GM23338 (cell line): ENCODE measurements at regions not wholly inside any gene's neighbourhood (a gene's known extent, or its start where the extent isn't known, plus 50 kb on each side); places are given as distances from the start of the nearest gene placed in this dataset.

Experiments
- ATAC-seq: fragments of 200-7000 bp; cut with Tn5 transposase; 3 replicates; pipeline ENCODE4 v1.9.1; 2020
- DNase-seq: peaks from one replicate; pipeline ENCODE4 v3.0.0-alpha.2; 2015; ENCODE audit warnings: low spot score
- H2AFZ ChIP-seq: fragments of 200-600 bp; sonication (generic); 2 replicates; pipeline ENCODE4 v1.8.0; 2016; ENCODE audit warnings: antibody characterized with exemption, mild to moderate bottlenecking, moderate library complexity
- H3F3A ChIP-seq: fragments of 200-600 bp; sonication (generic); replicated peaks from 2 replicates; pipeline ENCODE4 v1.8.0; 2017; ENCODE audit warnings: antibody characterized with exemption, mixed run types, low read depth
- H3K27ac ChIP-seq: fragments of 200-600 bp; sonication (generic); 2 replicates; pipeline ENCODE4 v1.6.1; 2016; ENCODE audit warnings: low read depth
- H3K27me3 ChIP-seq: fragments of 200-600 bp; sonication (generic); 2 replicates; pipeline ENCODE4 v1.8.0; 2016; ENCODE audit warnings: mild to moderate bottlenecking, mixed run types, moderate library complexity; ENCODE audit not compliant: insufficient read depth
- H3K36me3 ChIP-seq: fragments of 200-600 bp; sonication (generic); 2 replicates; pipeline ENCODE4 v1.8.0; 2016; ENCODE audit warnings: mild to moderate bottlenecking; ENCODE audit not compliant: insufficient read depth
- H3K4me1 ChIP-seq: fragments of 200-600 bp; sonication (generic); 2 replicates; pipeline ENCODE4 v1.8.0; 2016; ENCODE audit warnings: mild to moderate bottlenecking, moderate library complexity; ENCODE audit not compliant: insufficient read depth
- H3K4me2 ChIP-seq: fragments of 200-600 bp; sonication (generic); 2 replicates; pipeline ENCODE4 v1.7.1; 2017; ENCODE audit warnings: mixed run types
- H3K4me3 ChIP-seq: fragments of 200-600 bp; sonication (generic); 2 replicates; pipeline ENCODE4 v1.6.1; 2016; ENCODE audit warnings: mixed run types
- H3K79me2 ChIP-seq: fragments of 200-600 bp; sonication (generic); replicated peaks from 2 replicates; pipeline ENCODE4 v1.8.0; 2017; ENCODE audit warnings: mild to moderate bottlenecking; ENCODE audit not compliant: insufficient read depth
- H3K9me2 ChIP-seq: fragments of 200-600 bp; sonication (generic); 2 replicates; pipeline ENCODE4 v1.8.0; 2017; ENCODE audit not compliant: insufficient read depth
- H4K20me1 ChIP-seq: fragments of 200-600 bp; sonication (generic); replicated peaks from 2 replicates; pipeline ENCODE4 v1.8.0; 2017; ENCODE audit warnings: mild to moderate bottlenecking; ENCODE audit not compliant: insufficient read depth
- H3K27ac Mint-ChIP-seq: 2 replicates; pipeline ENCODE4 v1.8.0; 2020; ENCODE audit warnings: inconsistent platforms, mild to moderate bottlenecking, moderate library complexity, mixed read lengths
- H3K27me3 Mint-ChIP-seq: 3 replicates; pipeline ENCODE4 v1.8.0; 2022; ENCODE audit warnings: low read depth, mild to moderate bottlenecking, moderate library complexity, mixed read lengths, inconsistent platforms; ENCODE audit not compliant: insufficient read depth, poor library complexity
- H3K36me3 Mint-ChIP-seq: 3 replicates; pipeline ENCODE4 v1.8.0; 2021; ENCODE audit warnings: low read depth, mild to moderate bottlenecking, inconsistent platforms, moderate library complexity, mixed read lengths
- H3K4me1 Mint-ChIP-seq: 3 replicates; pipeline ENCODE4 v1.8.0; 2020; ENCODE audit warnings: mild to moderate bottlenecking, inconsistent platforms, mixed read lengths
- H3K4me3 Mint-ChIP-seq: 3 replicates; pipeline ENCODE4 v1.8.0; 2021; ENCODE audit warnings: moderate library complexity, mild to moderate bottlenecking, inconsistent platforms, mixed read lengths
- H3K9me3 Mint-ChIP-seq: 3 replicates; pipeline ENCODE4 v1.8.0; 2020; ENCODE audit warnings: moderate library complexity, mild to moderate bottlenecking, inconsistent platforms, mixed read lengths
- CTCF ChIP-seq, 2 experiments: fragments of 200-600 bp in 1 of 2; sonication (generic) in 1 of 2; conservative IDR thresholded peaks; 2 replicates each; pipeline versions ENCODE4 v1.5.1 to v1.6.1; 2016 to 2017; ENCODE audit warnings: antibody characterized with exemption in 2 of 2, low read depth in 2 of 2, mild to moderate bottlenecking in 2 of 2, moderate library complexity in 1 of 2
- EZH2phosphoT487 ChIP-seq: fragments of 200-600 bp; sonication (generic); IDR thresholded peaks from one replicate; pipeline ENCODE4 v1.8.1; 2018; ENCODE audit warnings: antibody characterized with exemption; ENCODE audit not compliant: unreplicated experiment
- JUNB ChIP-seq: IDR thresholded peaks from one replicate; pipeline ENCODE4 v1.6.1; 2016; ENCODE audit warnings: antibody characterized with exemption; ENCODE audit not compliant: unreplicated experiment
- NANOG ChIP-seq: IDR thresholded peaks from 2 replicates; pipeline ENCODE4 v1.6.1; 2016; ENCODE audit warnings: antibody characterized with exemption, borderline replicate concordance
- POLR2AphosphoS5 ChIP-seq: IDR thresholded peaks from 2 replicates; pipeline ENCODE4 v1.6.1; 2016; ENCODE audit warnings: antibody characterized with exemption, low read depth
- STAT1 ChIP-seq: IDR thresholded peaks from one replicate; pipeline ENCODE4 v1.6.1; 2016; ENCODE audit warnings: antibody characterized with exemption; ENCODE audit not compliant: unreplicated experiment
- ZNF114 ChIP-seq: fragments of 250-450 bp; sonication (Bioruptor Pico); IDR thresholded peaks from 2 replicates; pipeline ENCODE4 v1.5.0; 2020; ENCODE audit warnings: mild to moderate bottlenecking, moderate library complexity
- ZNF331 ChIP-seq: fragments of 250-450 bp; sonication (Bioruptor Pico); IDR thresholded peaks from 2 replicates; pipeline ENCODE4 v1.5.0; 2020; ENCODE audit warnings: low read depth, mild to moderate bottlenecking, moderate library complexity
- ZNF462 ChIP-seq: fragments of 250-450 bp; sonication (Bioruptor Pico); IDR thresholded peaks from 2 replicates; pipeline ENCODE4 v1.5.0; 2020; ENCODE audit warnings: mild to moderate bottlenecking, moderate library complexity

GRCh38 chr6:151186306-151186705, 53.5 kb upstream of the AKAP12 start:
- H2AFZ ChIP-seq, result no peak overlapping the region
- Mint-ChIP-seq H3K27me3 (peaks cover 3% of the 10 kb centered on the region), H3K4me3 (no peak overlapping the region), H3K9me3 (peaks cover 24% of the 10 kb centered on the region), H3K27ac (no peak overlapping the region), H3K4me1 (peaks cover 4% of the 10 kb centered on the region; the same call in 2 of the 3 replicates), H3K36me3 (peaks cover 13% of the 10 kb centered on the region; the same call in 2 of the 3 replicates)
- no peak overlapping the region for H3K4me2 ChIP-seq
- no peaks in the 10 kb centered on the region for H3K4me1 ChIP-seq
- no peak overlapping the region for H3K4me3 ChIP-seq
- no peaks in the 10 kb centered on the region for H3K36me3 ChIP-seq
- ATAC-seq (no peak), DNase-seq (no peak)
- peaks cover 6% of the 10 kb centered on the region; the same call in 1 of the 2 replicates for H3K9me2 ChIP-seq
- TF ChIP-seq JUNB (no peak), STAT1 (no peak), ZNF331 (CRISPR knock-in tag) (no peak), CTCF (conservative IDR thresholded peaks at IDR 0.05; ENCODE audit: low read depth in 2 of 2) (no peak), POLR2AphosphoS5 (no peak)
- no peaks in the 10 kb centered on the region for H3F3A ChIP-seq
- no peaks in the 10 kb centered on the region for H3K27me3 ChIP-seq
- no peaks in the 10 kb centered on the region for H3K79me2 ChIP-seq
- H3K27ac ChIP-seq, result no peak overlapping the region
- H4K20me1 ChIP-seq, result no peaks in the 10 kb centered on the region

- Histone ChIP-seq H3K79me2 (no peaks in the 10 kb centered on the region), H3F3A (no peaks in the 10 kb centered on the region), H3K27ac (no peak overlapping the region), H2AFZ (no peak overlapping the region), H3K36me3 (no peaks in the 10 kb centered on the region), H3K4me1 (no peaks in the 10 kb centered on the region), H3K4me2 (no peak overlapping the region), H3K27me3 (no peaks in the 10 kb centered on the region), H4K20me1 (no peaks in the 10 kb centered on the region), H3K4me3 (no peak overlapping the region), H3K9me2 (peaks cover 6% of the 10 kb centered on the region; the same call in 1 of the 2 replicates)
- no peak overlapping the region for H3K4me3 Mint-ChIP-seq
- peaks cover 4% of the 10 kb centered on the region; the same call in 2 of the 3 replicates for H3K4me1 Mint-ChIP-seq
- no peaks in the 10 kb centered on the region for H3K27me3 Mint-ChIP-seq
- no peak for TF ChIP-seq EZH2phosphoT487
- no peak for TF ChIP-seq NANOG
- TF ChIP-seq ZNF462 (CRISPR knock-in tag), result no peak
- TF ChIP-seq STAT1, result no peak
- TF ChIP-seq ZNF331 (CRISPR knock-in tag), result no peak
- no peak for TF ChIP-seq ZNF114 (CRISPR knock-in tag)
- DNase-seq, result no peak
- peaks cover 13% of the 10 kb centered on the region; the same call in 2 of the 3 replicates for H3K36me3 Mint-ChIP-seq
- peaks cover 22% of the 10 kb centered on the region for H3K9me3 Mint-ChIP-seq
- ATAC-seq, result no peak
- H3K27ac Mint-ChIP-seq, result no peak overlapping the region
Observed at GRCh38 chr6:151186804-151187330, 52.9 kb upstream of the AKAP12 start.
